T-helper 9 cell (primary cell): ENCODE measurements at regions not wholly inside any gene's neighbourhood (a gene's known extent, or its start where the extent isn't known, plus 50 kb on each side); places are given as distances from the start of the nearest gene placed in this dataset.

Experiments
- DNase-seq: peaks from one replicate; pipeline ENCODE4 v3.0.0-alpha.2; 2020

GRCh38 chr5:1667648-1668140 is 131.9 kb downstream of the MRPL36 start:
- no peak for DNase-seq

DNA sequence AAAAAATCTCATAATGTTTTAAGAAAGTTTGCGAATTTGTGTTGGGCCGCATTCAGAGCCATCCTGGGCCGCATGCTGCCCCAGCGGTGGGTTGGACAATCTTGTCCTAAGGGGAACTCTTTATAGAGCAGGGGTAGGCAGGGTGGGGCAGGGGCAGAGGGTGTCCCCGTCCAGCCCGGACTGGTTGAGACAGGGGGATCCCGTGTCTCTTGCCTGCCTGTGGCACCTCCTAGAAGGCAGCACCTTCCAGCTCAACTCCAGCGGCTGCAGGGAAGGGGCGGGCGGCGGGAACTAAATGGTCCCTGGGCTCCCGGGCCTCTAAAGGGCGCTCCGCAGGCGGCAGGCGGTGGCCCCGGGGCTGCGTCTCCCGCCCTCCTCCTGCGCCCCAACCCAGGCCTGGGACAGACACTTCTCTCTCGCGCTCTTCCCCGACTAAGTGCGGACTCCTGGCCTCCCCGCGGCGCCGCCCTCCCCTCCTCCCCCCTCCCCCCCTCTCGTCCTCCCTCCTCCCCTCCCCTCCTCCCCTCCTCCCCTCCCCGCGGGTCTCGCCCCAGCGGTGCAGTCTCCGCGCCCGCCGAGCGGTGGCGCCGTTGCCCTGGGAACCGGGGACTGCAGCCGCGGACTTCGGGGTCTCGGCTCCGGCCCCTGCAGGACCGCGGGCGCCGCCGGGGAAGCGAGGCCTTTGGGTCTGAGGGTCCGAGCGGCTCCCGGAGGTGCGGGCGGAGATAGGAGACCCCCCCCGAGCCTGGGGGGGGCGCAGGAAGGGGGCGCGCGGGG is 132.6 kb downstream of the MRPL36 start:
- peak; percentile 29 for DNase-seq

DNA sequence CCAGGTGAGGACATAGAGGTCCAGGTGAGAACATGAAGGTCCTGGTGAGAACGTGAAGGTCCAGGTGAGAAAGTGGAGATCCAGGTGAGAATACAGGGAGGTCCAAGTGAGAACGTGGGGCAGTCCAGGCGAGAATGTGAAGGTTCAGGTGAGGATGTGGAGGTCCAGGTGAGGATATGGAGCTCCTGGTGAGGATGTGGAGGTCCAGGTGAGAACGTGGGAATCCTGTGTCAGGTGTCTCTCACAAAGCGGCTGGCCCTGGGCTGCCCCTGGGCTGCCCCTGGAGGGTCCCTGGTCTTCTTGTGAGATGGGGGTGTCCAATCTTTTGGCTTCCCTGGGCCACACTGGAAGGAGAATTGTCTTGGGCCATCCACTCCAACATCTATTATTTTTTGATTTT is 133.4 kb downstream of the MRPL36 start:
- no peak for DNase-seq

GRCh38 chr5:1665803-1666202 is 133.8 kb downstream of the MRPL36 start:
- DNase-seq = no peak

GRCh38 chr5:1665231-1665630 is 134.4 kb downstream of the MRPL36 start:
- DNase-seq = no peak

GRCh38 chr5:1663186-1663585 is 136.5 kb downstream of the MRPL36 start:
- no peak for DNase-seq

GRCh38 chr5:1662559-1663085 is 137.0 kb downstream of the MRPL36 start:
- DNase-seq = no peak

- DNase-seq = no peak
These were observed 137.6 kb downstream of the MRPL36 start for GRCh38 chr5:1661831-1662558.

DNA sequence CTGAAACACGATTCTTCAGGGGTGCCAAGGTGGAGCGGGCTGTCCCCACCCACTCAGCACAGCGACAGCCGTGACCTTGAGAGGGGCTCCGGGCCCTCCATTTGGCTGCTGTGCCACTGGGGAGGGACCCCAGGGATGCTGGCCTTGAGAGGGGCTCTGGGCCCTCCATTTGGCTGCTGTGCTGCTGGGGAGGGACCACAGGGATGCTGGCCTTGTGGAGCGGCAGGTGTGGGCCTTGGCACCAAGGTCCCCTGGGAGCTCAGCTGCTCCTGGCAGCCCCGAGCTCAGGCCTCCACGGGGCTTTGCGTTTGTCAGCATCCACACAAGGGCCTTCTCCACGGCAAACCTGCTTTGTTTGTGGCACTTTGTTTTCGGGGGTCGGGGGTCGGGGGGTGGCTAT is 137.6 kb upstream of the LPCAT1 start:
- no peak for DNase-seq

DNA sequence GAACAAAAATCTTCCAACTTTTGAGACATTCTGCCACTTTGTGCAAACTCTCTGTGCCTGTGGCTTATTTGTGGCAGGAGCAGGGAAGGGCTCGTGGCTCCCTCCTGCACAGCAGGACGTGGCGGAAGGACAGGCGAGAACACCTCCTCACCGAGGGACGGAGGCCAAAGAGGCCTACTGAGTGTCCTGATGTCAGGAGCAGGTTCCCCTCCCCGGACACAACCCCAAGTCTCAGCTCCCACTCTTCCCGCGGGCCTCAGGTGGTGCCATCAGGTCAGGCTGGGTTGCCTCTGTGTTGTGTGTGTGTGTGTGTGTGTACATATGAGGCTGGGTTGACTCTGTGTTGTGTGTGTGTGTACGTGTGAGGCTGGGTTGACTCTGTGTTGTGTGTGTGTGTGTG is 136.8 kb upstream of the LPCAT1 start:
- no peak for DNase-seq

- DNase-seq = no peak
These were observed 136.2 kb upstream of the LPCAT1 start for GRCh38 chr5:1660001-1660400.

GRCh38 chr5:1659100-1659981 is 135.6 kb upstream of the LPCAT1 start:
- no peak for DNase-seq

- no peak for DNase-seq
These were observed 134.9 kb upstream of the LPCAT1 start for GRCh38 chr5:1658665-1659064.

- DNase-seq = no peak
These were observed 133.5 kb upstream of the LPCAT1 start for GRCh38 chr5:1657161-1657741.

DNA sequence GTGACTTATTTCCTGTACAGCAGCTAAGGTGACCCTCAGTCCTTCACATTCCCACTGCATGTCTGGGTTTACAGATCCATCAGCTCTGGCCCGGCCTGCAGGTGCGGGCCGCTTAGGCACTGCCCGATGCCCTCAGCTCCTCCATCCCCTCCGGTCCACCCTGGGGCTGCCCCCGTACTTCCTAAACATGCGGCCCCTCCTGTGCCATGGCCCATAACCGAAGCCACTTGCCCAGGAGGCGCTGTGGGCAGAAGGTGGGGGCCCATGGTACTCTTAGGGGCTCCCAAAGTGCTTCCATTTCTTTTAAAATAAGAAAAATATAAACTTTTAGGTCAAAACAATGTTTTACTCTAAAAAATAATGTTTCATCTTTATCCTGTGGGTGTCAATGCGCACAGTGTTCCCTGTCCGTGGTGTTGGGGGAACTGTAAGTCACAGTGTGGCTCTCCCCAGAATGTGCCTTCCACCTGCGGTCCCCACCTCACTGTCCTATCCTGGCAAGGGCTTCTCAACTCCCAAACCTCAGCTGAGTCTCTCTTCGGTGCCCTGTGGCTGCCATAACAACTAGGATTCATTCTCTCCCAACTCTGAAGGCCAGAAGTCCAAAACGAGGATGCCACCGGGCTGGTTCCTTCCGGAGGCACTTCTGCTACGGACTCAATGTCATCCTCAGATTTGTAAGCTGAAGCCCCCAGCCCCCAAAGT is 132.7 kb upstream of the LPCAT1 start:
- no peak for DNase-seq

- DNase-seq = no peak
These were observed 131.9 kb upstream of the LPCAT1 start for GRCh38 chr5:1655496-1656270.

DNA sequence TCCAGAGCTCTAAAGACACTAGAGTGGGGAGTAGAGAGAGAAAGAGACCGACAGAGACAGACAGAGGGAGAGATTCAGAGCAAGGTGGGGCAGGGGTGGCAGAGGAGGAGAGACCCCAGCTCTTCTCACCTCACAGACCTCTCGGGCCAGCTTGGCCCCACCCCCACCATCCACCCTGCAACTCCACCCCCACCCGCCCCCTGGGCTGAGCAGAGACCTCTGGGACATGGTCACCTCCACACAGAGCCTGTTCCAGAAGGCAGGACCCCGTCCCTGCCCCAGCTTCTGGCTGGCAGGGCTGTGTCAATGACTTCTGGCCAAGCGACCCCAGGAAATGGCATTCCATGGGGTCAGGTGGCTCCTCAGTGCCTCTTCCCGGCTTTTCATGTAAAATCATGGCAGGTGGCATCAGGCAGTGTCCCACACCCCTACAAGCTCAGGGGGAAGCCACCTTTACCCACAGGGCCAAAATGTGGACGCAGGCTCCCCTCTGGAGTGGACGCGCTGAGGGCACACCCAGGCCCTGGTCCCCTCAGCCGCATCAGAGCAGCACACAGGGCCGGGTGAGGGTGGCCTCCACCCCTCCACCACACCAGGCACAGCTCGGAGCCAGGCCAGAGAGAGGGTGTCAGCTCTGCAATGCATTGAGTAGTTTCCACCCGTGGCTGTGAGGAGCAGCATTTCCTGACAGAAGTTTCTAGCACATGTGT is 131.2 kb upstream of the LPCAT1 start:
- DNase-seq = no peak

DNA sequence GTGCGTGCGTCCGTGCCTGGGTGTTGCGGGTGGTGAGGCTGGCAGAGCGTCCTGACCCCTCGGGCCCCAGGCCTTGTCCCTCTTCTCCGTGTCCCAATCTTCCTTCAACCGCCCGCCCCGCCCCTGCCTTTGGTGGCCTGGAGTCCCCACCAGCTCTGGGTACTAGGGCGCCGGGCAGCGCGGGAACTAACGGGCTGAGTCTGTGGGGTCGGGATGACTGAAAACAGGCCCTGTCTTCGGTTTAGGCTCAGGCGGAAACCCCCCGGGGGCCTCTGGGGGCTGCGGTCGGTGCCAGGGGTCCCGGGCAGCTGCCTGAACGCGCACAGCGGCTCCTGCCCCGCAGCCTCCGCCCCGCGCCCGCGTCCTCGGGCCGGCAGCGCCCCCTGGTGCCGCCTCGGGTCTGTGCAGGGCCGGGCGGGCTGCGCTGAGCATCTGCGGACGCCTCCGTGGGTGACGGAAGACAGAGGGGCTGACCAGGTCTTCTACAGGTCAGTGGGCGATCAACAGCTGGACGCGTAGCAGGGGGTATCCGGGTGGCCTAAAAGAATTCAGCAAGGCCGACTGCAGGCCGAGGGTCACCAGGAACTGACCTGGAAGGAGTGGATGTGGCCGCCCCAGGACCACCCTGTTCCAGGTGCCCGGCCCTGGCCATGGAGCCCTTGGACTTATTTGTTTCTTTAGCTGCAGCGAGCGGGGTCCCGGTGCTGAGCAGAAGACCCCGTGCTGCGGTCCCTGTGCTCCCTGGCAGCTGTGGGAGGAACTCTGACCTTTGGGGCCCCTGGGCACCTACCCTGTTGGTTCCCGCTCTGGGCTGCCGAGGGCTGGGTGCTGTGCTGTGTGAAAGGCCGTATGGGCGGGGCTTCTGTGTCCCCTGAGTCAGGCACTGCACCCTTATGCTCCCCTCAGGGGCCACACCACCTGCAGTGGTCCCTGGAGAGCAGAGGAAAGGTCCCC is 130.2 kb upstream of the LPCAT1 start:
- peak; percentile 31 for DNase-seq
